Hematopoietic multipotent progenitor cell treated with erythropoietin and hydrocortisone succinate and interleukin-3 and kit ligand, for 4 days (in vitro differentiated cells): ENCODE measurements at regions not wholly inside any gene's neighbourhood (a gene's known extent, or its start where the extent isn't known, plus 50 kb on each side); places are given as distances from the start of the nearest gene placed in this dataset.

ENCODE experiments used
- DNase-seq: peaks from one replicate; pipeline ENCODE4 v3.0.0-alpha.2; 2015

- DNase-seq: no peak
Measured at GRCh38 chr15:37261685-37262084, 161.3 kb upstream of the MEIS2 start.

- DNase-seq: no peak
Measured at GRCh38 chr15:37262922-37263608, 162.7 kb upstream of the MEIS2 start.

GRCh38 chr15:37289109-37289765, 188.9 kb upstream of the MEIS2 start:
- peak; percentile 28 for DNase-seq

- no peak for DNase-seq
Measured at GRCh38 chr15:37291920-37292319, 191.6 kb upstream of the MEIS2 start.

GRCh38 chr15:37298271-37298670, 197.9 kb upstream of the MEIS2 start:
- DNase-seq: no peak

GRCh38 chr15:37339437-37339836, 239.1 kb upstream of the MEIS2 start:
- no peak for DNase-seq

GRCh38 chr15:37339856-37340255, 239.5 kb upstream of the MEIS2 start:
- DNase-seq: no peak

- DNase-seq: no peak
Measured at GRCh38 chr15:37340438-37340837, 240.1 kb upstream of the MEIS2 start.

- DNase-seq: no peak
Measured at GRCh38 chr15:37359101-37359892, 258.9 kb upstream of the MEIS2 start.

- DNase-seq: no peak
Measured at GRCh38 chr15:37359893-37360290, 259.5 kb upstream of the MEIS2 start.

- DNase-seq: no peak
Measured at GRCh38 chr15:37360724-37361123, 260.4 kb upstream of the MEIS2 start.

- DNase-seq: no peak
Measured at GRCh38 chr15:37361621-37362020, 261.3 kb upstream of the MEIS2 start.

GRCh38 chr15:37362414-37362813, 262.1 kb upstream of the MEIS2 start:
- DNase-seq: no peak

GRCh38 chr15:37368961-37369360, 268.6 kb upstream of the MEIS2 start:
- no peak for DNase-seq

GRCh38 chr15:37370941-37371340, 270.6 kb upstream of the MEIS2 start:
- DNase-seq: peak; percentile 80

GRCh38 chr15:37372064-37372463, 271.7 kb upstream of the MEIS2 start:
- peak; percentile 6 for DNase-seq

- no peak for DNase-seq
Measured at GRCh38 chr15:37375519-37375918, 275.2 kb upstream of the MEIS2 start.

- DNase-seq: no peak
Measured at GRCh38 chr15:37377428-37377827, 277.1 kb upstream of the MEIS2 start.

GRCh38 chr15:37394402-37395099, 294.2 kb upstream of the MEIS2 start:
- no peak for DNase-seq

GRCh38 chr15:37395100-37395468, 294.7 kb upstream of the MEIS2 start:
- DNase-seq: no peak

GRCh38 chr15:37397266-37398022, 297.1 kb upstream of the MEIS2 start:
- no peak for DNase-seq

GRCh38 chr15:37416103-37416502, 315.8 kb upstream of the MEIS2 start:
- DNase-seq: no peak

- DNase-seq: no peak
Measured at GRCh38 chr15:37425541-37425940, 325.2 kb upstream of the MEIS2 start.
